COLO829 (cell line): ENCODE measurements at regions not wholly inside any gene's neighbourhood (a gene's known extent, or its start where the extent isn't known, plus 50 kb on each side); places are given as distances from the start of the nearest gene placed in this dataset.

Source experiments
- DNase-seq: peaks from one replicate; pipeline ENCODE4 v3.0.0; 2012; ENCODE audit warnings: low spot score

- no peak for DNase-seq
Observed at GRCh38 chr3:31462050-31462569, 70.6 kb upstream of the STT3B start.

- DNase-seq = no peak
Observed at GRCh38 chr3:31465999-31466398, 66.7 kb upstream of the STT3B start.

- DNase-seq = no peak
Observed at GRCh38 chr3:31466866-31467265, 65.9 kb upstream of the STT3B start.

GRCh38 chr3:31468433-31468832 lies 64.3 kb upstream of the STT3B start:
- no peak for DNase-seq

- no peak for DNase-seq
Observed at GRCh38 chr3:31469385-31469784, 63.3 kb upstream of the STT3B start.

- DNase-seq = no peak
Observed at GRCh38 chr3:31472479-31473390, 60.0 kb upstream of the STT3B start.

- DNase-seq = no peak
Observed at GRCh38 chr3:31476209-31476608, 56.5 kb upstream of the STT3B start.

GRCh38 chr3:31479431-31479830 lies 53.3 kb upstream of the STT3B start:
- no peak for DNase-seq

GRCh38 chr3:31481697-31482096 lies 51.0 kb upstream of the STT3B start:
- no peak for DNase-seq

- DNase-seq = no peak
Observed at GRCh38 chr3:31482493-31483200, 50.1 kb upstream of the STT3B start.
